GM19025 (cell line): ENCODE measurements at regions not wholly inside any gene's neighbourhood (a gene's known extent, or its start where the extent isn't known, plus 50 kb on each side); places are given as distances from the start of the nearest gene placed in this dataset.
A peak's percentile ranks its signal among the peaks of the same experiment; 100 is the strongest.
"Not testable (repeated sequence)": the region's sequence is repeated elsewhere in the genome, so short reads cannot be mapped to it uniquely, and the experiment has no call there.

Experiments used
- ATAC-seq: cut with Tn5 transposase; IDR thresholded peaks from one replicate; pipeline ENCODE4 v1.9.1; 2021; ENCODE audit warnings: mild to moderate bottlenecking, low read depth, moderate library complexity; ENCODE audit not compliant: unreplicated experiment

DNA sequence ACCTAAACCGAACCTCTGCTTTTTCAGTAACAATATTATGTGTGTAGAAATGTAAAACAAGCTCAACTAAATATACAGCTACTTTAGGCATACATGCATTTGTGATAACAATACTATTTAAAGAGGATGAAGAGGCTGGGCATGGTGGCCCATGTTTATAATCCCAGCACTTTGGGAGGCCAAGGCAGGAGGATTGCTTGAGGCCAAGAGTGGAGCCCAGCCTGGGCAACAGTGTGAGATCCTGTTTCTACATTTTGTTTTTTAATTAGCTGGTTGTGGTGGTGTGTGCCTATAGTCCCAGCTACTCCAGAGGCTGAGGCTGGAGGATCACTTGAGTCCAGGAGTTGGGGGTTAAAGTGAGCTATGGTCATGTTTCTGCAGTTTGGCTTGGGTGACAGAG is 73.6 kb upstream of the LYPLAL1 start:
- ATAC-seq: no peak

DNA sequence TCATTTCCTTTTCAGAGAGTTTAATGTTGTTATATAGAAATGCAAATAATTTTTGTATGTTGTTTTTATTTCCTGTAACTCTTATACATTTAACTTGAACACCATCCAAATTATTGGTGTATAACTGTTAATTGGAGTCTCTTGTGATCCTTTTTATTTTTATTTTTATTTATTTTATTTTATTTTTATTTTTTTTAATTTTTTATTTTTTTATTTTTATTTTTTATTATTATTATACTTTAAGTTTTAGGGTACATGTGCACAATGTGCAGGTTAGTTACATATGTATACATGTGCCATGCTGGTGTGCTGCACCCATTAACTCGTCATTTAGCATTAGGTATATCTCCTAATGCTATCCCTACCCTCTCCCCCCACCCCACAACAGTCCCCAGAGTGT is 71.2 kb upstream of the LYPLAL1 start:
- ATAC-seq: not testable (repeated sequence)

DNA sequence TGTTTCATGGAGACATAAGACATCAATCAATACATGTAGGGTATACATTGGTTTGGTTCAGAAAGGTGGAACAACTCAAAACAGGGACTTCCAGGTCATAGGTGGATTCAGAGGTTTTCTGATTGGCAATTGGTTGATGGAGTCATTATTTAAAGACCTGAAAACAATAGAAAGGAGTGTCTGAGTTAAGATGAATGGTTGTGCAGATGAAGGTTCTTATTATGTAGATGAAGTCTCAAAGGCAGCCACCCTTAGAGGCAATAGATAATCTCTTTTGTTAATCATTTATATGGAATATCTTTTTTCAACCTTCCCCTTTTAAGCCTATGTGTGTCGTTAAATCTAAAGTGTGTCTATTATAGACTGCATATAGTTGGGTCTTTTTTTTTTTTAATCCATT is 67.8 kb upstream of the LYPLAL1 start:
- no peak for ATAC-seq

DNA sequence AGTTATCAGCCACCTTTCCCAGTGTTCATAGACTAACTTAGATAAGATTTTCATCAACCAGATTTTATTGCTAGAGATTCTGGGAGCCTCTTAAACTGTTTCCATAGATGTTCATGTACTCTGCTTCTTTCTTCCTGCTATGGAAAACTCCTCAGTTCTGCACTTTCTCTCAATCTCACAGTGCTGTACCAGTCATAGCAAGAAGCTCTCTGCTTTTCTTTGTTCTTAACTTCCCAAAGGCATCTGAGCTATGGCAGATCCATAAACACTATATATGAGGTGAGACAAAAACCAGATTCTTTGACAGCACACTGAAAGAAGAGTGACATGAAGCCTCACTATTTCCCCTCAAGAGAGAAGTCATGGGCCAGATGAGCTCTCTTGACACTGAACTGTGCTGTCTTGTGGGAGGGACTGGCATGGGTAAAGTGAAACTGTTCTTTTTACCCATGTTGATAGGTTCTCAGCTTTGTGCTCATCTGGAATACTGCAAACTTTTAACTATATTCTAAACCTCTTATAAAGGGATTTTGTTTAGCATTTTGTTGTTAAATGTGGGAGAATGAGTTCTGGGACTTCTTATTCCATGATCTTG is 64.2 kb upstream of the LYPLAL1 start:
- peak; percentile 53 for ATAC-seq

DNA sequence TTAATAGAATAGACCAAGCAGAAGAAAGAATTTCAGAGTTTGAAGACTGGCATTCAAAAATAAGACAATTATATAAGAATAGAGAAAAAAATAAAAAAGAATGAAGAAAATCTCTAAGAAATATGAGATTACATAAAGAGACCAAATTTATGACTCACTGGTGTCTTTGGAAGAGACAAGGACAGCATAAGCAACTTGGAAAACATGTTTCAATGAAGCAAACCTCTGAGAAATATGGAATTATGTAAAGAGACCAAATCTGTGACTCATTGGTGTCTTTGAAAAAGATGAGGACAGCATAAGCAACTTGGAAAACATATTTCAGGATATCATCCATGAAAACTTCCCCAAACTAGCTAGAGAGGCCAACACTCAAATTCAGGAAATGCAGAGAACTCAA is 60.4 kb upstream of the LYPLAL1 start:
- ATAC-seq: no peak

DNA sequence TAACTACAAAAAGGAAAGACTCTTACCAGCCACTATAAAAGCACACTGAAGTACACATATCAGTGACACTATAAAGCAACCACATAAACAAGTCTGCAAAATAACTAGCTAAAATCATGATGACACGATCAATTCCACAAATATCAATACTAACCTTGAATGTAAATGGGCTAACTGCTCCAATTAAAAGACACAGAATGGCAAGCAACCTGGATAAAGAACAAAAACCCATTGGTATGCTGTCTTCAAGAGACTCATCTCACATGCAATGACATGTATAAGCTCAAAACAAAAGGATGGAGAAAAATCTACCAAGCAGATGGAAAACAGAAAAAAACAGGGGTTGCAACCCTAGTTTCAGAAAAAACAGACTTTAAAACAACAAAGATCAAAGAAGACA is 59.7 kb upstream of the LYPLAL1 start:
- no peak for ATAC-seq

DNA sequence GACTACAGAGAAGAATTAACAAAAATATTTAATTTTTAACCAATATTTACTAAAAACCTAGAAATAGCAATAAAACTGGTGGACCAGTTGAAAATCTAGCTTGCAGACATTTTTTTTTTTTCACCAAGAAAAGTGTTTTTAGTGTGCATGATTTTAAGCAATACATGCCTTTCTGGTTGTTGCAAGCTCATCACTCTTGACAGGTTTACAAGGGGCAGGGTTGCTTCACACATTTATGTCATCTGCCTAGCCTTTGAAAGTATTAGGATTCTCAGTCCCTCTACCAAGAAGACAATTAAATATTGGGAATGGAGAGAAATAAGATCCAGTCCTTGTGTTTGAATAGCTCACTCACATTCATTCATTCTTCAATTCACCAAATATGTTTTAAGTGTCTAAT is 53.8 kb upstream of the LYPLAL1 start:
- no peak for ATAC-seq

DNA sequence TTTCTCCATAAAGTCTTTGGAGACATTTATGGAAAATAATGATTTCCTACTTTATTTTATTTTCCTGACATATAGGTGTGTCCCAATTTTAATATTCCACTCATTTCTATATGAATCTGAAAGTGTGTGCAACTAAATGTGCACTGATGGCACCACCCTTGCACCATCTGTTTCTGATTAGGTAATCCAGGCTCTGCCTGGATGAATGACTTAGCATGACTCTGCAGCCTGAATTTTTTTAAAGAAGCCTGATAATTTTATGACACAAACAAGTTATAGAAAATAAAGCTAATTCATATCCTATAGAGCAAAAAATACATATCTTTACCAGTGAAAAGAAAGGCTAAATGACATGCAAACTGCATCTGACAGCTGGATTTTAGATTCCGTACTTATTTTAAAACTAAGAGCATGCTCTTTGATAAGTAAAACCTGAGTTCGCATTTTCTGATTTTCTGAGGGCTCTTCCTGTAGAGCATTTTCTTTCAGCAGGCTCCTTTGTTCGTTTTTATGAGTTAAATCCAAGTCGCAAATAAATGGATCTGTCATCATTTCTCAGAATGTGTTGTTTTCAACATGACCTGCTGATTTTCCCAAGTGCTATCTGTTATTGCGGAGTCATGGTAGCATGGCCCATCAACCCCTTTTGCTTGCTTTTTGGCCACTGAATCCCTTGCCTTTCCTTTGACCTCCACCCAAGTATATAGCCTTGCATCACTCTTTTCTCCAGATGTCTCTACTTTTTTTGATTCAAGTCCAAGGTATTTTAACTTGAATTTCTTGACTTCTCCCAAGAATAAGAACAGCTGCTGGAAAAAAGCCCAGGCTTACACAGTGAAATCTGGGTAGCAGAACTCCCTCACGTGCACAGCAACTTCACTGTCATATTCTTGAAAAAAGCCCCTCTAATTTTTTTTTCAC is 52.8 kb upstream of the LYPLAL1 start:
- ATAC-seq: no peak

DNA sequence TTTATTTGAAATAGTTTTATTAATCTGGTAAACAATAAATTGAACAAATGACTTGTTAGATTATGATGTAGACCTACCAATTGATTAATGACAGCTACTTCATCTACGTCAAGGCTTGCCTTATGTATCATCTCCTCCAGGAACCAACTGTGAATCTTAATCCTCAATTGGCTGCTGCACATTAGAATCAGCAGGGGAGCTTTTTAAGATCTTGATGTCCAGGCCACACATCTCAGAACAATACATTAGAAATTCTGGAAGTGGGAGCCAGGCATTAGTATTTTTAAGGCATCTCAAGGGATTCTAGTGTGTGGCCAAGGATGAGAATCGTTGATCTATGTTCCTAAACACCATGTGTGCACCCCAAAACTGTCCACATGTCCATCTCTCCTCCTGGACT is 52.0 kb upstream of the LYPLAL1 start:
- ATAC-seq: no peak

DNA sequence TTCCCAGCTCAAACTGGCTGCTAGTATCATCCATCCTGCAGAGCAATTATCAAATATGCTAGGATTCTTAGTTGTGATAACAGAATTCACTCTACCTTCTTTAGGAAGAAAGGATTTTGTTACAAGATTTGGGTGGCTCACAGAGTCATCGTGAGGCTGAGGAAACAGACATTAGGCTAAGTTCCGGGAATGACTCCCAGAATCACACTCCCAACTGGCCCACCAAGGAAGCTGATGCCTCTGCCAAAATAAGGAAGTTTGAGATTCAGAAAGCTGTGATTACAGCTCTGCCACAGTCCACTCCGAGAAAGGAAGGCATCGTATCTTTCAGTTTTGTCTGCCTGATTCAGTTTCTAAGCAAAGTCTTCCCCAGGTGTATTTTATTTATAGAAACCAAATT is 50.6 kb upstream of the LYPLAL1 start:
- no peak for ATAC-seq
